SU-DHL-6 (cell line): ENCODE measurements at regions not wholly inside any gene's neighbourhood (a gene's known extent, or its start where the extent isn't known, plus 50 kb on each side); places are given as distances from the start of the nearest gene placed in this dataset.

Source experiments
- EZH2phosphoT487 ChIP-seq: fragments of 200-600 bp; sonication (generic), shearing (Covaris generic); conservative IDR thresholded peaks from 2 replicates; pipeline ENCODE4 v1.6.1; 2018; ENCODE audit warnings: mild to moderate bottlenecking, antibody characterized with exemption, low read length, moderate library complexity, mixed read lengths
- TF ChIP-seq, protein P1 (sequence below): fragments of 200-600 bp; sonication (generic); IDR thresholded peaks from one replicate; pipeline ENCODE4 v1.5.1; 2017; ENCODE audit warnings: antibody characterized with exemption, mild to moderate bottlenecking, low read length, moderate library complexity; ENCODE audit not compliant: insufficient read depth, poor library complexity, severe bottlenecking

- TF ChIP-seq, protein P1, sequence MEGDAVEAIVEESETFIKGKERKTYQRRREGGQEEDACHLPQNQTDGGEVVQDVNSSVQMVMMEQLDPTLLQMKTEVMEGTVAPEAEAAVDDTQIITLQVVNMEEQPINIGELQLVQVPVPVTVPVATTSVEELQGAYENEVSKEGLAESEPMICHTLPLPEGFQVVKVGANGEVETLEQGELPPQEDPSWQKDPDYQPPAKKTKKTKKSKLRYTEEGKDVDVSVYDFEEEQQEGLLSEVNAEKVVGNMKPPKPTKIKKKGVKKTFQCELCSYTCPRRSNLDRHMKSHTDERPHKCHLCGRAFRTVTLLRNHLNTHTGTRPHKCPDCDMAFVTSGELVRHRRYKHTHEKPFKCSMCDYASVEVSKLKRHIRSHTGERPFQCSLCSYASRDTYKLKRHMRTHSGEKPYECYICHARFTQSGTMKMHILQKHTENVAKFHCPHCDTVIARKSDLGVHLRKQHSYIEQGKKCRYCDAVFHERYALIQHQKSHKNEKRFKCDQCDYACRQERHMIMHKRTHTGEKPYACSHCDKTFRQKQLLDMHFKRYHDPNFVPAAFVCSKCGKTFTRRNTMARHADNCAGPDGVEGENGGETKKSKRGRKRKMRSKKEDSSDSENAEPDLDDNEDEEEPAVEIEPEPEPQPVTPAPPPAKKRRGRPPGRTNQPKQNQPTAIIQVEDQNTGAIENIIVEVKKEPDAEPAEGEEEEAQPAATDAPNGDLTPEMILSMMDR, result no peak
- no peak for TF ChIP-seq EZH2phosphoT487
Observed at GRCh38 chr5:4555725-4556285, 584.3 kb upstream of the ADAMTS16 start.
